ENCODE measurements at regions not wholly inside any gene's neighbourhood (a gene's known extent, or its start where the extent isn't known, plus 50 kb on each side); places are given as distances from the start of the nearest gene placed in this dataset.

DNA sequence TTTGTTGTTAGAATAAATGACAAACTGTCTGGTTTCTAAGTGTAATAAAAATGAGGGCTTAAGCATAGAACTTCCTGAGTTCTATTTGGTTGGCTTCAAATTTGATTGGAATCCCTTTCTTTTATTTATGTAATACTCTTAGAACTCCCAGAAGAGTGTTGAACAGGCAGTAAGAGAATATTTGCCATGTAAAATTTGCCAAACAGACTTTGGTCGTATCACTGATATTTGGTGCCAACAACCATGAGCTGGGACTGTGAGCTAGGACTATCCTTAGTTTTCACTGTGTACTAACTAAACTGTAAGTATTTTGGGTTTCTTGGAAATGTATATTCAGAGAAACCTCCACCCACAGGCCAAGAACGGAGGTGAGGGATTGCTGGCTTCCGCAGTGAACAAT is 971.2 kb upstream of the SOX9 start:
- Histone ChIP-seq H3K27me3 (ENCODE audit: control insufficient read depth in 4 of 4, insufficient read depth in 4 of 4, low read length in 3 of 4) (no peaks in the 10 kb centered on the region), H3K4me3 (ENCODE audit: low read depth in 1 of 3, low read length in 3 of 3) (no peak overlapping the region), H3K9me3 (ENCODE audit: control insufficient read depth in 4 of 4, low read length in 3 of 4) (no peaks in the 10 kb centered on the region), H3K36me3 (ENCODE audit: control insufficient read depth in 4 of 4, insufficient read depth in 3 of 4, low read depth in 1 of 4, low read length in 3 of 4) (no peaks in the 10 kb centered on the region), H3K27ac (ENCODE audit: low read depth in 1 of 2, low read length in 2 of 2) (no peak overlapping the region), H3K4me1 (ENCODE audit: control insufficient read depth in 4 of 4, insufficient read depth in 4 of 4, low read length in 3 of 4) (peaks cover 0 to 14% (median 6%) of the 10 kb centered on the region in 4 donors), H3K9ac (ENCODE audit: low read depth in 1 of 2, low read length in 2 of 2) (no peak overlapping the region)
- TF ChIP-seq, protein P1, sequence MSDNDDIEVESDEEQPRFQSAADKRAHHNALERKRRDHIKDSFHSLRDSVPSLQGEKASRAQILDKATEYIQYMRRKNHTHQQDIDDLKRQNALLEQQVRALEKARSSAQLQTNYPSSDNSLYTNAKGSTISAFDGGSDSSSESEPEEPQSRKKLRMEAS (IDR thresholded peaks at IDR 0.05): peak; percentile 34
- TF ChIP-seq NR2F2 (IDR thresholded peaks at IDR 0.05) (no peak), HNF4G (IDR thresholded peaks at IDR 0.05) (peak; percentile 63), HNF4A (conservative IDR thresholded peaks at IDR 0.05) (peak; percentile 84), JUND (IDR thresholded peaks at IDR 0.05) (peak in 1 of 2 donors; percentile 38), RXRA (IDR thresholded peaks at IDR 0.05) (peak; percentile 17 to 35), YY1 (IDR thresholded peaks at IDR 0.05) (peak; percentile 34), GABPA (IDR thresholded peaks at IDR 0.05 in 1 of 2, conservative IDR thresholded peaks at IDR 0.05 in 1 of 2) (no peak), SP1 (IDR thresholded peaks at IDR 0.05) (peak; percentile 55), RAD21 (IDR thresholded peaks at IDR 0.05) (peak; percentile 23 to 35), TAF1 (conservative IDR thresholded peaks at IDR 0.05) (no peak)
- TF ChIP-seq, protein P2, sequence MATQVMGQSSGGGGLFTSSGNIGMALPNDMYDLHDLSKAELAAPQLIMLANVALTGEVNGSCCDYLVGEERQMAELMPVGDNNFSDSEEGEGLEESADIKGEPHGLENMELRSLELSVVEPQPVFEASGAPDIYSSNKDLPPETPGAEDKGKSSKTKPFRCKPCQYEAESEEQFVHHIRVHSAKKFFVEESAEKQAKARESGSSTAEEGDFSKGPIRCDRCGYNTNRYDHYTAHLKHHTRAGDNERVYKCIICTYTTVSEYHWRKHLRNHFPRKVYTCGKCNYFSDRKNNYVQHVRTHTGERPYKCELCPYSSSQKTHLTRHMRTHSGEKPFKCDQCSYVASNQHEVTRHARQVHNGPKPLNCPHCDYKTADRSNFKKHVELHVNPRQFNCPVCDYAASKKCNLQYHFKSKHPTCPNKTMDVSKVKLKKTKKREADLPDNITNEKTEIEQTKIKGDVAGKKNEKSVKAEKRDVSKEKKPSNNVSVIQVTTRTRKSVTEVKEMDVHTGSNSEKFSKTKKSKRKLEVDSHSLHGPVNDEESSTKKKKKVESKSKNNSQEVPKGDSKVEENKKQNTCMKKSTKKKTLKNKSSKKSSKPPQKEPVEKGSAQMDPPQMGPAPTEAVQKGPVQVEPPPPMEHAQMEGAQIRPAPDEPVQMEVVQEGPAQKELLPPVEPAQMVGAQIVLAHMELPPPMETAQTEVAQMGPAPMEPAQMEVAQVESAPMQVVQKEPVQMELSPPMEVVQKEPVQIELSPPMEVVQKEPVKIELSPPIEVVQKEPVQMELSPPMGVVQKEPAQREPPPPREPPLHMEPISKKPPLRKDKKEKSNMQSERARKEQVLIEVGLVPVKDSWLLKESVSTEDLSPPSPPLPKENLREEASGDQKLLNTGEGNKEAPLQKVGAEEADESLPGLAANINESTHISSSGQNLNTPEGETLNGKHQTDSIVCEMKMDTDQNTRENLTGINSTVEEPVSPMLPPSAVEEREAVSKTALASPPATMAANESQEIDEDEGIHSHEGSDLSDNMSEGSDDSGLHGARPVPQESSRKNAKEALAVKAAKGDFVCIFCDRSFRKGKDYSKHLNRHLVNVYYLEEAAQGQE (IDR thresholded peaks at IDR 0.05): no peak
- TF ChIP-seq, protein P3, sequence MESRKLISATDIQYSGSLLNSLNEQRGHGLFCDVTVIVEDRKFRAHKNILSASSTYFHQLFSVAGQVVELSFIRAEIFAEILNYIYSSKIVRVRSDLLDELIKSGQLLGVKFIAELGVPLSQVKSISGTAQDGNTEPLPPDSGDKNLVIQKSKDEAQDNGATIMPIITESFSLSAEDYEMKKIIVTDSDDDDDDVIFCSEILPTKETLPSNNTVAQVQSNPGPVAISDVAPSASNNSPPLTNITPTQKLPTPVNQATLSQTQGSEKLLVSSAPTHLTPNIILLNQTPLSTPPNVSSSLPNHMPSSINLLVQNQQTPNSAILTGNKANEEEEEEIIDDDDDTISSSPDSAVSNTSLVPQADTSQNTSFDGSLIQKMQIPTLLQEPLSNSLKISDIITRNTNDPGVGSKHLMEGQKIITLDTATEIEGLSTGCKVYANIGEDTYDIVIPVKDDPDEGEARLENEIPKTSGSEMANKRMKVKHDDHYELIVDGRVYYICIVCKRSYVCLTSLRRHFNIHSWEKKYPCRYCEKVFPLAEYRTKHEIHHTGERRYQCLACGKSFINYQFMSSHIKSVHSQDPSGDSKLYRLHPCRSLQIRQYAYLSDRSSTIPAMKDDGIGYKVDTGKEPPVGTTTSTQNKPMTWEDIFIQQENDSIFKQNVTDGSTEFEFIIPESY (IDR thresholded peaks at IDR 0.05): peak; percentile 49
- WGBS: 32% methylated on average over 3 of the region's 3 CpGs
- DNase-seq (ENCODE audit: low spot score): no peak

DNA sequence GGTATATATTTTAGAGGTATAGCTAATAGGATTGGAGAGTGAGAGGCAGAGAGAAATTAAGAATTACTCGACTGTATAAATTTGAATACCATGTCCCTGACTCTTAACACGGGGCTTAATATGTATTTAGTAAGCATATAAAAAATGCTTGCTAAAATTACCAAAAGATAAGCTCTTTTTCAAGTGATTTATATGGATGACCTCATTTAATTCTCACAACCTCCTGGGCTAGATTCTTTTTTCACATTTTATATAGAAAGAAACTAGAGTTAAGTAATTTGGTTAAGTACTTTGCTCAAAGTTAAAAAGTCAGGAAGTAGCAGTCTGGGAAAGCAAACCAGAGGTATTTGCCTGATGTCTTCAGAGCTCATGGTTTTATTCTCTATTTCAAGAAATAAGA is 963.5 kb upstream of the SOX9 start:
- DNase-seq (ENCODE audit: low spot score): no peak
- Histone ChIP-seq H3K27me3 (ENCODE audit: control insufficient read depth in 4 of 4, insufficient read depth in 4 of 4, low read length in 3 of 4) (no peaks in the 10 kb centered on the region), H3K9ac (ENCODE audit: low read depth in 1 of 2, low read length in 2 of 2) (no peak overlapping the region), H3K4me3 (ENCODE audit: low read depth in 1 of 3, low read length in 3 of 3) (no peak overlapping the region), H3K36me3 (ENCODE audit: control insufficient read depth in 4 of 4, insufficient read depth in 3 of 4, low read depth in 1 of 4, low read length in 3 of 4) (no peaks in the 10 kb centered on the region), H3K27ac (ENCODE audit: low read depth in 1 of 2, low read length in 2 of 2) (no peak overlapping the region), H3K4me1 (ENCODE audit: control insufficient read depth in 4 of 4, insufficient read depth in 4 of 4, low read length in 3 of 4) (no peaks in the 10 kb centered on the region), H3K9me3 (ENCODE audit: control insufficient read depth in 4 of 4, low read length in 3 of 4) (no peaks in the 10 kb centered on the region)
- WGBS: 90% methylated on average over 2 of the region's 2 CpGs
- TF ChIP-seq GABPA (IDR thresholded peaks at IDR 0.05 in 1 of 2, conservative IDR thresholded peaks at IDR 0.05 in 1 of 2) (no peak), HNF4A (conservative IDR thresholded peaks at IDR 0.05) (no peak), FOXA2 (IDR thresholded peaks at IDR 0.05) (no peak)

DNA sequence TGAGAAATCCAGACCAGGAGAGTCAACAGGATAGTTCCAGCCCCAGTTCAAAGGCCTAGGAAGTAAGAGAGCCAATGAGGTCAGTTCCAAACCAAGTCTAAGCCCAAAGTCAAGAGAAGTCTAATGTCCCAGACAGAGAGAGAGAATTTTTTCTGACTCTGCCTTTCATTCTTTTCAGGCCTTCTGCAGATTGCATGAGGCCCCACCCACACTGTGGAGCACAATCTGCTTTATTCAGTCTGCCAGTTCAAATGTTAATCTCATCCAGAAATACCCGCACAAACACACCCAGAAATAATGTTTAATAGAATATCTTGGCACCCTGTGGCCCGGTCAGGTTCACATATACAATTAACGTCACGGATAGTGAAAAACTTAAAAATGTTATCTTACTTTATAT is 962.4 kb upstream of the SOX9 start:
- no peak for DNase-seq (ENCODE audit: low spot score)
- no peak overlapping the region for H3K9ac ChIP-seq (ENCODE audit: low read depth in 1 of 2, low read length in 2 of 2)
- no peaks in the 10 kb centered on the region for H3K27me3 ChIP-seq (ENCODE audit: control insufficient read depth in 4 of 4, insufficient read depth in 4 of 4, low read length in 3 of 4)
- H3K4me3 ChIP-seq (ENCODE audit: low read depth in 1 of 3, low read length in 3 of 3): no peak overlapping the region
- TF ChIP-seq TAF1 (conservative IDR thresholded peaks at IDR 0.05) (no peak), RXRA (IDR thresholded peaks at IDR 0.05) (no peak), HNF4G (IDR thresholded peaks at IDR 0.05) (no peak), YY1 (IDR thresholded peaks at IDR 0.05) (no peak), FOXA1 (IDR thresholded peaks at IDR 0.05) (no peak), EGR1 (IDR thresholded peaks at IDR 0.05; ENCODE audit: low read depth in 2 of 2) (no peak), FOXA2 (IDR thresholded peaks at IDR 0.05) (no peak), HNF4A (conservative IDR thresholded peaks at IDR 0.05) (no peak), JUND (IDR thresholded peaks at IDR 0.05) (no peak), RAD21 (IDR thresholded peaks at IDR 0.05) (no peak)
- TF ChIP-seq, protein P1 (IDR thresholded peaks at IDR 0.05): no peak
- TF ChIP-seq, protein P4, sequence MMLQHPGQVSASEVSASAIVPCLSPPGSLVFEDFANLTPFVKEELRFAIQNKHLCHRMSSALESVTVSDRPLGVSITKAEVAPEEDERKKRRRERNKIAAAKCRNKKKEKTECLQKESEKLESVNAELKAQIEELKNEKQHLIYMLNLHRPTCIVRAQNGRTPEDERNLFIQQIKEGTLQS (IDR thresholded peaks at IDR 0.05): no peak
- TF ChIP-seq, protein P5, sequence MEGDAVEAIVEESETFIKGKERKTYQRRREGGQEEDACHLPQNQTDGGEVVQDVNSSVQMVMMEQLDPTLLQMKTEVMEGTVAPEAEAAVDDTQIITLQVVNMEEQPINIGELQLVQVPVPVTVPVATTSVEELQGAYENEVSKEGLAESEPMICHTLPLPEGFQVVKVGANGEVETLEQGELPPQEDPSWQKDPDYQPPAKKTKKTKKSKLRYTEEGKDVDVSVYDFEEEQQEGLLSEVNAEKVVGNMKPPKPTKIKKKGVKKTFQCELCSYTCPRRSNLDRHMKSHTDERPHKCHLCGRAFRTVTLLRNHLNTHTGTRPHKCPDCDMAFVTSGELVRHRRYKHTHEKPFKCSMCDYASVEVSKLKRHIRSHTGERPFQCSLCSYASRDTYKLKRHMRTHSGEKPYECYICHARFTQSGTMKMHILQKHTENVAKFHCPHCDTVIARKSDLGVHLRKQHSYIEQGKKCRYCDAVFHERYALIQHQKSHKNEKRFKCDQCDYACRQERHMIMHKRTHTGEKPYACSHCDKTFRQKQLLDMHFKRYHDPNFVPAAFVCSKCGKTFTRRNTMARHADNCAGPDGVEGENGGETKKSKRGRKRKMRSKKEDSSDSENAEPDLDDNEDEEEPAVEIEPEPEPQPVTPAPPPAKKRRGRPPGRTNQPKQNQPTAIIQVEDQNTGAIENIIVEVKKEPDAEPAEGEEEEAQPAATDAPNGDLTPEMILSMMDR (IDR thresholded peaks at IDR 0.05; ENCODE audit: low read depth, low read length, missing input control): no peak
- no peak overlapping the region for H3K27ac ChIP-seq (ENCODE audit: low read depth in 1 of 2, low read length in 2 of 2)
- H3K36me3 ChIP-seq (ENCODE audit: control insufficient read depth in 4 of 4, insufficient read depth in 3 of 4, low read depth in 1 of 4, low read length in 3 of 4): no peaks in the 10 kb centered on the region
- no peaks in the 10 kb centered on the region for H3K9me3 ChIP-seq (ENCODE audit: control insufficient read depth in 4 of 4, low read length in 3 of 4)
- peaks cover under 1 to 4% (median 3%) of the 10 kb centered on the region in 4 donors for H3K4me1 ChIP-seq (ENCODE audit: control insufficient read depth in 4 of 4, insufficient read depth in 4 of 4, low read length in 3 of 4)
- 94% methylated on average over 4 of the region's 4 CpGs for WGBS

All from liver (tissue), 8 donors.